ENCODE measurements at regions not wholly inside any gene's neighbourhood (a gene's known extent, or its start where the extent isn't known, plus 50 kb on each side); places are given as distances from the start of the nearest gene placed in this dataset.

GRCh38 chr12:108046135-108046534 is 83.0 kb upstream of the WSCD2 start (continued):
- TF ChIP-seq ZNF518B (CRISPR knock-in tag; IDR thresholded peaks at IDR 0.05) (no peak), IRF2 (CRISPR knock-in tag; IDR thresholded peaks at IDR 0.05) (no peak), CTCFL (IDR thresholded peaks at IDR 0.05; ENCODE audit: borderline replicate concordance, insufficient read depth, low read depth, low read length, poor library complexity, severe bottlenecking) (no peak), ARID2 (IDR thresholded peaks at IDR 0.05) (no peak), ZNF639 (CRISPR knock-in tag; conservative IDR thresholded peaks at IDR 0.05 in 1 of 2, IDR thresholded peaks at IDR 0.05 in 1 of 2) (no peak), KDM2B (CRISPR knock-in tag; IDR thresholded peaks at IDR 0.05) (no peak), SOX6 (IDR thresholded peaks at IDR 0.05) (peak; percentile 73), HDAC2 (IDR thresholded peaks at IDR 0.05) (no peak), SMARCA5 (IDR thresholded peaks at IDR 0.05) (no peak), NFYB (IDR thresholded peaks at IDR 0.05; ENCODE audit: extremely low read depth, insufficient read length) (peak; percentile 66), RBM22 (IDR thresholded peaks at IDR 0.05; ENCODE audit: low read depth, low read length, poor library complexity, severe bottlenecking) (no peak), THRA (IDR thresholded peaks at IDR 0.05) (no peak)

Measured in K562 (cell line).